Psoas muscle (tissue), 7 donors: ENCODE measurements at regions not wholly inside any gene's neighbourhood (a gene's known extent, or its start where the extent isn't known, plus 50 kb on each side); places are given as distances from the start of the nearest gene placed in this dataset.

Source experiments
- ATAC-seq, 4 donors: fragments of 200-7000 bp; cut with Tn5 transposase; one replicate each; pipeline ENCODE4 v1.9.1; 2020; ENCODE audit warnings: moderate library complexity in 3 of 4, mild to moderate bottlenecking in 2 of 4
- DNase-seq, 2 donors: peaks; one replicate each; pipeline ENCODE4 v3.0.0-alpha.2; 2020
- H3K27ac ChIP-seq: fragments of 200-600 bp; one replicate; pipeline ENCODE4 v1.8.0; 2022
- H3K27me3 ChIP-seq, 3 donors: fragments of 200-600 bp in 1 of 3; one replicate each; pipeline versions ENCODE4 v1.6.1 to v1.8.0; 2013 to 2022; ENCODE audit warnings: low read length in 2 of 3, mild to moderate bottlenecking in 2 of 3, moderate library complexity in 1 of 3; ENCODE audit not compliant: insufficient read depth in 3 of 3
- H3K36me3 ChIP-seq, 2 donors: fragments of 200-600 bp in 1 of 2; one replicate each; pipeline versions ENCODE4 v1.6.1 to v1.8.0; 2013 to 2022; ENCODE audit warnings: low read depth in 1 of 2, mild to moderate bottlenecking in 1 of 2, moderate library complexity in 1 of 2; ENCODE audit not compliant: insufficient read depth in 1 of 2
- H3K4me1 ChIP-seq: fragments of 200-600 bp; one replicate; pipeline ENCODE4 v1.8.0; 2022
- H3K4me3 ChIP-seq: fragments of 200-600 bp; one replicate; pipeline ENCODE4 v1.8.0; 2022; ENCODE audit warnings: mild to moderate bottlenecking
- H3K9me3 ChIP-seq: fragments of 200-600 bp; one replicate; pipeline ENCODE4 v1.8.0; 2022
- CTCF ChIP-seq: fragments of 200-600 bp; IDR thresholded peaks from one replicate; pipeline ENCODE4 v1.8.0; 2022; ENCODE audit warnings: antibody characterized with exemption
- WGBS, 3 donors: extraction: QIAGEN DNeasy Blood & Tissue Kit; methylation state at CpG; one replicate each; pipeline versions ENCODE4 v1.1.6 to v1.1.7; 2013; 5-methylcytosine and 5-hydroxymethylcytosine counted together
- intact Hi-C, 2 donors: fragments of 100-400 bp; cut with DNase I; formaldehyde crosslinking; loops; one replicate each; pipeline versions ENCODE4 v1.11.0 to v1.14.2; 2022
- donor health status: healthy with polysubstance abuse.
- donor health status: DM: no; HTN: no; CAD: no; lungs with moderate emphysema.
- donor health status: Bipolar disorder and iron deficiency.
- donor health status: healthy.
- donor health status: DM: yes; HTN: yes; CAD: no.
- donor health status: DM: no; HTN: no; CAD: no.
- donor health status: DM: yes; HTN: yes; CAD: no.

- Histone ChIP-seq H3K27ac (no peak overlapping the region), H3K9me3 (no peaks in the 10 kb centered on the region), H3K4me1 (no peaks in the 10 kb centered on the region), H3K36me3 (no peaks in the 10 kb centered on the region), H3K4me3 (no peak overlapping the region), H3K27me3 (peaks cover 0 to 68% (median 18%) of the 10 kb centered on the region in 3 donors)
- 82 to 87% (median 86%) methylated on average over 10 of the region's 10 CpGs for whole genome bisulfite sequencing, 3 donors
- no peak for TF ChIP-seq CTCF
- intact Hi-C loops = no loop called here
- ATAC-seq (no peak), DNase-seq (no peak)
Observed at GRCh38 chr16:86049641-86050040, 150.7 kb downstream of the IRF8 start.

GRCh38 chr16:86050111-86050510, 151.1 kb downstream of the IRF8 start:
- no peaks in the 10 kb centered on the region for H3K9me3 ChIP-seq
- DNase-seq (no peak), ATAC-seq (no peak)
- no peak overlapping the region for H3K27ac ChIP-seq
- intact Hi-C loops = no loop called here
- no peaks in the 10 kb centered on the region for H3K4me1 ChIP-seq
- no peaks in the 10 kb centered on the region for H3K36me3 ChIP-seq
- H3K4me3 ChIP-seq = no peak overlapping the region
- WGBS, 3 donors = 56 to 79% (median 57%) methylated on average over 8 of the region's 8 CpGs
- no peak for TF ChIP-seq CTCF
- peaks cover 0 to 64% (median 18%) of the 10 kb centered on the region in 3 donors for H3K27me3 ChIP-seq

- no peak for ATAC-seq
- H3K4me3 ChIP-seq = no peak overlapping the region
- H3K27ac ChIP-seq = no peak overlapping the region
- no peak for TF ChIP-seq CTCF
- no peak for DNase-seq
- H3K4me1 ChIP-seq = no peaks in the 10 kb centered on the region
- no peaks in the 10 kb centered on the region for H3K36me3 ChIP-seq
- intact Hi-C loops = no loop called here
- peaks cover 0 to 61% (median 18%) of the 10 kb centered on the region in 3 donors for H3K27me3 ChIP-seq
- 55 to 63% (median 58%) methylated on average over 18 of the region's 18 CpGs for WGBS, 3 donors
- no peaks in the 10 kb centered on the region for H3K9me3 ChIP-seq
Observed at GRCh38 chr16:86050591-86051367, 151.8 kb downstream of the IRF8 start.

GRCh38 chr16:86051368-86052114, 152.6 kb downstream of the IRF8 start:
- H3K4me1 ChIP-seq = no peaks in the 10 kb centered on the region
- H3K27me3 ChIP-seq = peaks cover 0 to 54% (median 18%) of the 10 kb centered on the region in 3 donors
- H3K4me3 ChIP-seq = no peak overlapping the region
- TF ChIP-seq CTCF = no peak
- no peak for ATAC-seq
- no peaks in the 10 kb centered on the region for H3K9me3 ChIP-seq
- intact Hi-C loops = no loop called here
- no peak for DNase-seq
- H3K27ac ChIP-seq = no peak overlapping the region
- no peaks in the 10 kb centered on the region for H3K36me3 ChIP-seq
- WGBS, 3 donors = 8 to 16% (median 11%) methylated on average over 17 to 20 of the region's 20 CpGs
